Occipital lobe (tissue), 1 donor: ENCODE measurements at regions not wholly inside any gene's neighbourhood (a gene's known extent, or its start where the extent isn't known, plus 50 kb on each side); places are given as distances from the start of the nearest gene placed in this dataset.

Experiments used
- DNase-seq: peaks from one replicate; lab custom pipeline; 2025; lab: John Stamatoyannopoulos, UW

DNA sequence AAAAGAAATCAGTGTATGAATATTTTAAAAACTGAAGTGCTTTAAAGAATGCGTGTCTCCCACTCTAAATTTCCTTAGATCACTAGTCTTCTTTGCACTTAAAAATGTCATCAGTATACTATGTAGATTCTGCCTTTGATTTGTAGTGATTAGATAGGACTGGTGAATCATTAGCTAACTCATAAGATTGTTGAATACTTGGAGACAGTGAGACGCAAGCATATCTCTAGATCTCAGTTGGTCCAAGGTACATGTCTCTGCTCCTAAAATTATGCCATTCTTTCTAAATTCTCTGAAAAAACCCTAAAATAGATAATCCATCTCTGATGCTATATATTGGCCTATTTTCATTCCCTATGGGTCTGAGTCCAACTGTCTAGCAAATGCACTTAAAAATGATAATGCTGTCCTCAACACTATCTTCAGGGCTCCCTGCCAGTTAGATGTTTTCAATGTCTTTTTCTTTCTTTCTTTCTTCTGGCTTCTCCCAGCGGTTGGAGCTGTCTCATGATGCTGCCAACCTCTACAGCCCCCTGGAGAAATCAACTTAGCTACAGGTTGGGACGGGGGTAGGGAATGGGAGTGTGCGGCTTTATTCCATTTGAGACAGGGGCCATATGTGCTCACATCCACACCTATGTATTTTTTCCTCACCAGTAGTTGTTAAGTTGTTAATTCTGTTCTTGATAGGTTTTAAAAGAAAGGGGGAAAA, 301.0 kb downstream of the NDFIP2 start:
- no peak for DNase-seq

DNA sequence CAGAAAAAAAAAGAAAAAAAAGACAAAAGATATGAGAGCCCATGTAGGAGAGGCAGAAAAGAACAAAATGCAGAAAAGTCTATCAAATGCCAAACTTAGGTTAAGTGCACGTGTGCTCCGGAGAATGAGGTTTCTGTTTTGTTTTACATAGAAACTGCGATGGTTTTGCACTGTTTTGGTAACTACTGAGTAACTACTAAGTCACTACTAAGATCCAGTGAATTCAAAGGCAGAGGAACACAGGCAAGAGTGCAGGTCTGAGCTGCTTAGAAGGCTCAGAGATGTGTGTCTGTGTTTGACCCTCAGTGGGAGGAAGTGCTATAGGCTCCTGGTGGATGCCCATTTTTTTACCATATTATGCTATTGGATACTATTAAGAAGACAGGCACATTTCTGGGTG, 299.3 kb downstream of the NDFIP2 start:
- no peak for DNase-seq

DNA sequence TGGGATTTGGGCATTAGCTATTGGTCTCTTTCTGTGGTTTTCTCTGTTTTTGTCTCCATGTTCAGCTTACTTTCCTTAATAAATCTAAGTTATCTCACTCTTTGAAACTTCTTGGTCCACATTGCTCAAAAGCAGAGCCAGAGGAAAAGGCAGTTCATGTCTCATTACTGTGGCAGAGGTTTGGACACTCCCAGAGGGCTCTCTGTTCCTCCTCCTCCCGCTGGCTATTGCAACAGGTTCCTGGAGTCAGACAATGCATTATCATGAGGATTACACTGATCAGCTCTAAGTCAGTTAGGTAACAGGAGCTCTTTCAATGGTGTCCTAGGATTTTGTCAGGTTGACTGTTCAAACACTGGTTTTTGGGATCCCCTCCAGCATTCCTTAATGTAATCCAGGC, 298.8 kb downstream of the NDFIP2 start:
- DNase-seq: no peak

DNA sequence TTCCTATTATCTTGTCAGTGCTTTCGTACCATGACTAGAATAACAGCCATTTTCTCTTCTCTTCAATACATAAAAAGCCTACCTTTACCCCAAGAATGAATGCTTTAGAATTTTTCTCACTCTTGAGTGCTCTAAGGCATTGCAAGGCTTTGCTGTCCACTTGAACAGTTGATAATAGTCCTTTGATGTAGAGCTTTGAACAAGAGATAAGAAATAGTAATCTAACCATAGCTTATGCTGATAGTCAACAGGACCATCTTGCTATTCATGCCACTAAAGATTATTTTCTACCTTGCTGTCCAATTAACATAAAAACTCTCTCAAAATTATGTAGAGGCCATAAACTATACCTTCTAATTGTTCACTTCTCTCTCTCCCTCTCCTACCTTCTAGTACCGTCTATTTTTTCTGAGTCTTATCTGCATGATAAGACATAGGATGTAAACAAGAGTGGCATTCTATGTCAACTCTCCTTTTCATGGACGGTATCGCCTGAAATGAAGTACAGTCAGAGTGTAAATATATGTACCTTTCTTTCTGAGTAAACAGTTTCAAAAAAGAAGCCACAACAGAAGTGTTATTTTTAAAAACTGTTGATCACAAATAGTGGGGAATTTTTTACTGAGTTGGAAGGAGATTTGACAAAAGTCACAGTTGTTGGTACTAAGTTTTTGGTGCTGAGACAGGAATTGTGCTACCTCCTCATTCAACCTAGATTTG, 297.9 kb downstream of the NDFIP2 start:
- DNase-seq: no peak

DNA sequence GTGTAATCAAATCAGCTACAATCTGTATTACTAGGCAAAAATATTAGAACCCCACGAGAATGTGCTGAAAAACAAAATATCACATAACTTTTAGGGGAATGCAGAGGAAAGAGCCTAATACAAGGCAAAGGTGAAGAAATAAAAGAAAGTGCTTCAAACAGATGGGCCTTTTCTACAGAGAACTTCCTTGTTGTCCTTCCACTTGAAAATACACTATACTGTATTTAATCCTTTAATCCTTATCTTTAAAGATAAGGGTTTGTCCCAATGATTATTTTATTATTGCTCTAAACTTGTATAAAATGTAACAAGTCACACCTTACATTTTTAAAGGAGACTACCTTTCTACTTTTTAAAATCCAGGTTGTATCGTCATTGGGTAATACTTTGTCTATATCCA, 296.5 kb downstream of the NDFIP2 start:
- no peak for DNase-seq

DNA sequence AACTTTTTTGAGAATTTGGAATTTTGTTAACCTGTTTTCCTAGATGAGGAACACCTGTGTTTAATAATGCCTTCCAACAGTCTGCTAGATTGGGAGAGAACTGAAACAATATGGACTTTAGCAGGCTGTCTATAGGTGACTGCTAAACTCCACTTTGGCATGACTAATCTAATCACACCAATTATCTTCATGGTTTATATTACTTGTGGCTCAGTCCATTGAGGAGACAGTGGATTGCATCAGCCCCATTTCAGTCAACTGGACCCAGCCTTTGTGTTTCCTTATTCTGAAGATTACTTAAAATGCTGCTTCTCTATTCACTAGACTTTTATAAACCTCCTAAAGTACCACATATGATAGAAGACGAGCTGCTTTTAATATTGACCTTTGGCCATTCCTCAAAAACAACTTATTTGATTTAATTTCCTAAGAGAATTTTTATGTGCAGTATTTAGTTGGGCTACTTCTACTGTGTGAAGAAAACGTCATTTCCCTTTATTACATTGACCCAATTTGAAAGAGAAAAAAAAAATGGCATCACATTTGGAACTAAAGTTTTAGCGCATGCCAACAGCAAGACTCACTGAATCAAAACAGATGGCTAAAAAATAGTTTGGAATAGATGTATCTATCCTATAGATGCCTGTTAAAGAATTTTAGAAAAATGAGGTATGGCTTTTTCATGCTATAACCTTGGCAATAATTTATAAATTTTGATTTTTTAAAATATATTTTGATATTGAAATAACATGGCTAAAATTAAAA, 295.8 kb downstream of the NDFIP2 start:
- no peak for DNase-seq

DNA sequence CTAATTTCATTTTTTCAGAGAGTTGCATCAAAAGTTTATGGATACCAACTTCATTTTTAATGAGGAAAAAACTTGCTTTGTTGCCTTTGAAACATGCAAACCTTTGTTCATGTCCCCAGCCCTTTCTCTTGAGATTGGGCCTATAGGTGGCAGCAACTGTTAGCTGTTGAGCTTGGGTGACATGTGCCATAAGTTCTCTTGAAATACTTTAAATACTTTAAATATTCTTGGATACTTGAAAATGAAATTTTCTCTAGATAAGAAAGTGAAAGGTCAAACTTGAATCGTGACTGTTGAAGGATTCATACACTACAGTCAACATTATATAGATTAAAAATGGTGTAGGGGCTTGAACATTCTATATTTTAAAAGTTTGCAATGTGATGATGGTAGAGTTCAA, 294.9 kb downstream of the NDFIP2 start:
- peak; percentile 22 for DNase-seq

DNA sequence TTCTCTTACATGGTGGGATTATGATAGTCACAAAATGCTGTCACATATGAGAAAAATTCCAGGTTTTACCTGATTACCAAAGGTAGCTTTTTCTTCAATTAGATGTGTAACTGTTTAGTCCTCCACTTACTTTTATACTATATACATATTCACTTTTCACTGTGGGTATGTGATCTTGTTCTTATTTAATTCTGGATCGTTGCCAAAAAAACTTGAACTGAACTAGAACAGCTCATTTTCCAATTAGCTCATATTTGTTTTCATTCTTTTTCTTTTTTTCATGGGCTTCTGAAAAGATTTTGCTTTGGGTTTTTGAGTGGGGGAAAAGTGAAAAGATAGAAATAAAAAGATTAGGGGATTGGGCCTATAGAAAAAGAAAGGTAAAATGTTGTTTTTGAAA, 291.9 kb downstream of the NDFIP2 start:
- DNase-seq: no peak

DNA sequence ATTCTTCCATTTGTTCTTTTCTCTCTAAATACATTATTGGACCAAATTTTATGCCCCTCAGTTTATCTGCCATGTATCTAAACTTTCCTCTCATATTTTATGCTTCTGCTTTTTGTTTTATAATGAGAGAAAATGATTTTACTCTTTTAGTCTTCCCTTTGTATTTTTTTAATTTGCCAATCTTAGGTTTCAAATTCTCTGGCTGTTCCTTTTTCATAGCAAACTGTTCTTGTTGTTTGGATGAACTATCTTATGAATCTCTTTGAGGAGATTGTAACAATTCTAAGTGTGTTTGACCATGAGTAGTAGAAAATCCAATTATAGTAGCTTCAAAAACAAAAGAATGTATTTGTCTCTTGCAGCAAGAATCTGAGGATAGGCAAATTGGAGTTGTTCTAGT, 290.5 kb downstream of the NDFIP2 start:
- DNase-seq: no peak

DNA sequence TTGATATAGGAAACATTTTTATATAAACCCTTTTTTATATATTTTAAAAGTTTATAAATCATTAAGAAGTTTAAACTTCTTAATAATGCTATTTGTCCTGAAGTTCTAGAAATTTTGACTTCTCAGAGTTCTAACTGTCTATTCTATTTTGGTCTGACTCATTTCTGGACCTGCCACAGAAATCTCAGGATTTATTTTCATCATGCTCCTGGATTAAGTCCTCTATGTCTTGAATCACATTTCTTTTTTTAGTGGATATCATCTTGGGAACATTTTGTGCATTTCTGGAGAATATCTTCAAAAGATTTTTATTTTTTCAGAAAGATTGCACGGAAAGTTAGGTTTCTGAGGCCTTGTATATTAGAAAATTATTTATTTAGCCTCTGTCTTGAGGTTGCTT, 289.1 kb downstream of the NDFIP2 start:
- no peak for DNase-seq

DNA sequence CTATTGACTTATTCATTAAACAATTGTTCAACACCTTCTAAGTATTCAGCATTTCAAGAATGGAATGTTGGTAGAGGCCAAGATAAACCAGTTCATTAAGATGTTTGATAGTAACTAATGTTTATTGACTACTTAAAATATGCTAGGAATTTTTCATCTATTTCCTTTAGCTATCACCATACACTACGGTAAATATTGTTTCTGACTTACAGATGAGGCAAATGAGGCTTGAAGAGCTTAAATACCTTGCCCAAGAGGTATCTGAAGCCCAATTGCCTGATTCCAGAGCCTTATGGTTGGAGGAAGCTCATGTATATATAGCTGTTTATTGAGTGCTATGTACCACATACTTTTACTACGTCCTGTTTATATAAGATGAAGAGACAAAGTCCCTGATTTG, 286.2 kb downstream of the NDFIP2 start:
- no peak for DNase-seq

DNA sequence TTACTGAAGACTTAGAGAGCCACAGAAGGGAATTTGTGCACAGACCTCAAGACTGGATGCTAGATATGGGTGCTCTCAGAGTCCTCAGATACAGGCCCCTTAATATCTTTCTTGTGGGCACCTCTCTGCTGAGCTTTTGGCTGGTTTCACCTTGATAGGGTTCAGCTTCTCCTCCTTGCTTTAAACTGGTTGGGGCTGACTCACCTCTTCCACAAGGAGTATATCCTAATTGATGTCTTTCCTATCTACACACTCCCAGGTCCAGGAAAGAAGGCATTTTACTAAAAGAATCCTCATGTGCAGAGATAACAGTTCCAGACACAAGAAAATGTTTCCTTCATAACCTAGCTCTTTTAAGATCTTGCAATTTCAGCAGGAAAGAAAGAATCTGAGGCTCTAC, 284.4 kb downstream of the NDFIP2 start:
- no peak for DNase-seq

DNA sequence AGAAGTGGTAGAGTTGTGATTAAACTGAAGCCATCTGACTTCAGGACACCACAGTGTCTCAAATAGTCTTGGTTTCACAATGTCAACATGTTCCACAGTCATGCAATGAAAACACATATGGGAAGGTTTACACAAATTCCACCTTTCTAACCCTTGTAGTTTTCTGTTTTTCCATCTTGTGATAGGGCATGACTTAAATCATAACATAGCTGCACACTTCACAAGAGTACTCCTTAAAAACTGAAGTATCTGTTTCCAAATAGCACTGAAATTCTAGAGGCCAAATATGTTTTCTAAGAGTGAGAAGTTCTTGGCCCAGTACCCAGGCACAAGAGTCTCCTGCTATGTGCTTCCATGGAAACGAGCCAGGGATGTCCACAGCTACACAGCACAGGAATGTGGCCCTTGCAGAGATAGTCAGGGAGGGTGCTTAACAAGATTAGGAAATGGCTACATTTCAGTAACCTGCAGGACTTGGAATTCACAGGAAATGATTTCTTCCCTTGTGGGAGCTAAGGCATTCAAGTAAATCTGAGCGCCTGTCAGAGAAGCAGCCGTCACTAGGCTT, 269.1 kb downstream of the NDFIP2 start:
- DNase-seq: no peak

DNA sequence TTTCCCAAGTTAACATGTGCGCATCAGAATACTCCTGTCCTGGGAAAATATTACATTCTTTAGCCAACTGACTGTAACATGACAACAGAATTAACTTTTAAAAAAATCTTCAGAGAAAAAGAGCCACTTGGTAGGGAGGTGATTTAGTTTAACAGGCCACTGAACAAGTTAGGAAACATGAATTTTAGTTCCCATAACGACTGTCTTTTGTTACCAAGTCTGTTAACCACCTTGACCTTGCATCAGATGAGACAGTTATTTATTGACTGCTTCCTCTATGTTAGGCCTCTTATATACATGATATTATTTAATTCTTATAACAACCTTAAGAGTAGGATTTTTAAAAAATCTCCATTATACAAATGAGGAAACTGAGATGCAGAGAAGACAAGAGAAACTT, 268.6 kb downstream of the NDFIP2 start:
- DNase-seq: no peak

DNA sequence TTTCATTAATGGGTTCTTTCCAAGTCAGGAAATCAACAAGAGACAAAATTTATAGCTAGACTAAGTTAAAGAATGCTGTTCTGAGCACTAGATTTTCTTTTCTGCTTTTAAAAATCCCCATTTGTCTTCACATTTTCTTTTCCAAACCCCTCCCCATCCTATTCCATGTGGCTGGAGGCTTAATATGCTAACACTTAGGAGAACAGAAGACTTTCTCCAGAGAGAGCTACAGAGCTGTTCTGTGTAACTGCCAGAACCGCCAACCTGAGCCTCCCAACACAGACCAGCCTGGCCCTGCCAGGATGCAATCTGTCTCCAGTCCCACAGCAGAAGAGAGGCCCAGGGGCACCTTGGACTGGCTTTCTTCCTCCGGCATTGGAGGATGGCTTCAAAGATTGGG, 264.1 kb downstream of the NDFIP2 start:
- DNase-seq: no peak

DNA sequence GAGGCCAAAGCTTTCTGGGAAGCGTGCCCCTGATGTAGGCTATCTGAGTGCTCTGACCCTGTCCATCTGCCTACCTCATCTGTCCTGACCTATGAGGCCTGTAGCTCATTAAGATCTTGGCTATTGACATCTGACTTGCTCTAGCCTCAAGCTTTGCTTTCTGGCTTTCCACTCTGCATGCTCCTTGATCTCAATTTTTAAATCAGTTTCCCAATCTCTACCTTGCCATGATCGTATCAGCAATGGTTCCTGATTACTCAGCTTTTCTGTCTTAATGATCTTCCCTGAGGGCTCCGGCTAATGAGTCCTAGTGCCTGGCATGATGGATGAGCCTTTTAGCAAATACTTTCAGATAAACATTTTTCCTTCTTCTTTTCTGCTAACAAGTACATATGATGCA, 262.0 kb downstream of the NDFIP2 start:
- no peak for DNase-seq

DNA sequence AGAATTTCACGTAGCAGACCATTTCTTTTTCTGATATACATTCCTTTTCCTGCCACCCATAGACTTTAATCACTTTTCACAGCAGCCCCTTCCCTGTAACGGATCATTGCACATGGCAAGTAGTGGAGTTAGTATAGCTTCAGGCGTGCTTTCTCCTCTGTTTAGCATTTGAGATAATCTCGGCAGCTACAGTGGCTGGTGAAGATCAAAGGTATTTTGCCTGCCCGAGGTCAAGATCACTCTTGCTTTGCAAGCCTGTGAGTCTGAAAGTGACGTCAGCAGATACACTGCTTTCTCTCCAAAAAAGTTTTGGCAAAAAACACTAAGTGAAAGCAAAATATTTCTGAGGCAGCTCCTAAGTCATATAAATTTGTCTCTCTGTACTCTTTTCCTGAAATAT, 260.0 kb downstream of the NDFIP2 start:
- no peak for DNase-seq

DNA sequence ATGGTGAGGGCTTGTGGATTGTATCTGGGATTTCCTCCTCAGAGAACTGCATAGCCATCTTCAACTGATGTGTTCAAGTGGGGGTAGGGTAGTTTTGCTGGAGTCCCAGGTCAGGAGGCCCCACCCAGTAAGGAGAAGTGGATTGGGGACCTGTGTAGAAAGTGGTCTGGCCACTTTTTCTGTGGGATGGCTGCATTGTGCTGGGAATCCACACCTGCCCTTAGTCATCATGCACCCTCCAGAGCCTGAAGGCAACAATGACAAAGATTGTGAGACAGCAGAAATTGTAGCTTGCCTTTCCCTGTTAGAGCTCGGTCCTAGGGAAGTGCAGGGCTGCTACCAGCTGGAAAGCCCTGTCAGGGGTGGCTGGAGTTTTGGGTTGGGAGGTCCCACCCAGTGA, 255.4 kb downstream of the NDFIP2 start:
- DNase-seq: no peak

DNA sequence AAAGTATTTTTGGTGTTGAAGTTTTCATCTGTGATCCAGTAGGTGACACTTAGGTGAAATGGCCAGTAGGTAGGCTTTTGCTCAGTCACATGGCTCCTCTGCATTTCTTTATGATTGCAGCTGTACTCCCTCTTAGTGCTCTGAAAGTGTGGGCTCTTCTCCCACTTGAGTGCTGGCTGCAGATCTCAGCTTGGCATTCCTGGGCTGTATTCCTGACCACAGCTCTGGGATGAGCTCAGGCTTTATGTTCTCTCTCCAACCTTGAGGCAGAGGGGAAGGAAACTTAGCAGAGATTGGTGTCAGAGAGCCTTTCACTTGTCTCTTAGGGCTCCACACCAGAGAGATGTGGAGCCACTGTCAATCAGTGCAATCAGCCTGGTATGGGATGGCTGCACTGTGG, 254.3 kb downstream of the NDFIP2 start:
- DNase-seq: no peak

DNA sequence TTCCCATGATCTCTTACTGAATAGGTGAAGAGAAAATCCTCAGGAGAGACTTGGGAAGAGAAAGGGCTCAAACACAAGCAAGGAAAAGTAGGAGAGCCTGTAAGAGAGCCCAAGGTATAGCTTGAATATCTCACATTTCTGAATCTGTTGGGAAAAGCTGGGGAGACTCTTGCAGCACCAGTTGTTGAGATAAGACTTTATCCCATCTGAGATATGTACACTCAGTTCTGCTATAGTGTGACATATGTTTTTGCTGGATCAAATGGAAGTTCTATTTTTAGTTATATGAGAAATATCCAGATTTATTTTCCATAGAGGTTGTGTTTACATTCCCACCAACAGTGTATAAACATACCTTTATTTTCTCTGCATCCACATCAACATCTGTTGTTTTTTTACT, 246.1 kb downstream of the NDFIP2 start:
- no peak for DNase-seq

DNA sequence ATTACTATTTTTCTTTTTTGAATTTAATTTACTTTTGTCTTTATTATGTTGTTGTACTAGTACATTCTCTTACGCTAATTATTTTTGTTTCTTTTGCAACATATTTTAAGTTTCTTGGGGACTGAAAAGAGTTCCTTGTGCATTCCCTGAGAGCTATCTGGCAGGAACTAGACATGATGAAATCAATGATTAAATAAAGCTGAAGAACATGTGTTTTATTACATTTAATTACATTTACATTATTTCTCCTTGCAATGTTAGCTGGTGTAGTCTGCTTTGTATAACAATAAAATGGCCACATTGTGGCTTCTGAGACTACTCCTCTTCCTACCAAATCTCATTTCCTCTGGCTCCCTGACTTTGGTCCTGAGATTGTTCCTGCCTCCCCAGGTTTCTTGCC, 244.9 kb downstream of the NDFIP2 start:
- no peak for DNase-seq

DNA sequence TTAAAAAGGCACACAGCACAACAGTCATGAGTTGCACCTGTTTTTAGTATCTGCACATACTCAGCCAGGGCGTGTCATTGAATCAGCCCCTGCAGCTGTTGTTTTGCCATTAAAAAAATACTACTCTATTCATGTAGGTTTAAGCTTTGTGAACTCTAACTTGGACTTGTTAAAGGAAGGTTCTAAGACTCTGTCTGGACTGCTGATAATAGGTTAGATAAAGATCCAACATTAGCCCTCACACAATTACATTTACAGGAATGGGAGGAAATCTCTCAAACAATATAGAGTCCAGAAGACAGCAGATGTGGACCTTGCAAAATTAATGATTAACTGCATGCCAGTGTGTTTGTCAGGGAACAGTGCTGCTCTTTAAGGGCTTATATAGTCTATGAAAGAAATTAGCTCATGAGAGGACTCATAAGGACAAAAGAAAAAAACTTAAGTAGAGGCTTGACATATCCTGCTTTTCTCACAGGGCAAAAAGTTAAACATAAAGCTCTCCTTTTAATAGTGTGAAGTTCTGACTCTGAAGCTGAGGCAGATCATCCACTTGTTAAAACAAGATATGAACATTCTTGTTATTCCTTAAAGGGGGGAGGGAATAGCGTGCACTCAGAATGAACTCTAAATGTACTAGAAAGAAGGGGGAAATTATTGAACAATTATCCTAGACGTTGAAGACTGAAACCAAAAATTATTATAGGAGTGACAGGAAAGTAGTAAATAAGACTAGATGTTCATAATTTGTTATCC, 243.6 kb downstream of the NDFIP2 start:
- no peak for DNase-seq
